HG02840 (cell line): ENCODE measurements at regions not wholly inside any gene's neighbourhood (a gene's known extent, or its start where the extent isn't known, plus 50 kb on each side); places are given as distances from the start of the nearest gene placed in this dataset.

ENCODE experiments used
- ATAC-seq: cut with Tn5 transposase; IDR thresholded peaks from one replicate; pipeline ENCODE4 v1.9.1; 2021; ENCODE audit warnings: mild to moderate bottlenecking, moderate library complexity, moderate number of reproducible peaks; ENCODE audit not compliant: unreplicated experiment, low FRiP score

GRCh38 chr13:104314926-104315535 lies 1248.8 kb upstream of the SLC10A2 start:
- no peak for ATAC-seq

- ATAC-seq = no peak
Measured at GRCh38 chr13:104314321-104314720, 1248.1 kb upstream of the SLC10A2 start.

- ATAC-seq = no peak
Measured at GRCh38 chr13:104310861-104311260, 1244.6 kb upstream of the SLC10A2 start.

DNA sequence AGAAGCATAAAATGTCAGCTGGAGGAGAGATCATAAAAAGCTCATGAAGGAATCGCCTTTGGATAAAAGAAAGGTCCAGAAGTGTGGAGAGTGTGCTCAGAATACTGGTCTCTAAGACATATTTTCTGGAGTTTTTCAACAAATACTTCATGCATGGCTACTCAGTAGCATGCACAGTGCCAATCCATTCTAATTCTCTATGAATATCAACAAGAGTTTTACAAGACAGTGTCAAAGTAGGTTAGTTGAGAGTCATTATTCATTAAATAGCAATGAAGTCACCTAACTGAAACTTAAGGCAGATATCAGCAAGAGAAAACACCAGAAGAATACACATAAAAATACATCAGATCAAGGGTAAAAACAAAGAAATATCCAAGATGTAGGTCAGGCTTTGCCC lies 1243.2 kb upstream of the SLC10A2 start:
- no peak for ATAC-seq

DNA sequence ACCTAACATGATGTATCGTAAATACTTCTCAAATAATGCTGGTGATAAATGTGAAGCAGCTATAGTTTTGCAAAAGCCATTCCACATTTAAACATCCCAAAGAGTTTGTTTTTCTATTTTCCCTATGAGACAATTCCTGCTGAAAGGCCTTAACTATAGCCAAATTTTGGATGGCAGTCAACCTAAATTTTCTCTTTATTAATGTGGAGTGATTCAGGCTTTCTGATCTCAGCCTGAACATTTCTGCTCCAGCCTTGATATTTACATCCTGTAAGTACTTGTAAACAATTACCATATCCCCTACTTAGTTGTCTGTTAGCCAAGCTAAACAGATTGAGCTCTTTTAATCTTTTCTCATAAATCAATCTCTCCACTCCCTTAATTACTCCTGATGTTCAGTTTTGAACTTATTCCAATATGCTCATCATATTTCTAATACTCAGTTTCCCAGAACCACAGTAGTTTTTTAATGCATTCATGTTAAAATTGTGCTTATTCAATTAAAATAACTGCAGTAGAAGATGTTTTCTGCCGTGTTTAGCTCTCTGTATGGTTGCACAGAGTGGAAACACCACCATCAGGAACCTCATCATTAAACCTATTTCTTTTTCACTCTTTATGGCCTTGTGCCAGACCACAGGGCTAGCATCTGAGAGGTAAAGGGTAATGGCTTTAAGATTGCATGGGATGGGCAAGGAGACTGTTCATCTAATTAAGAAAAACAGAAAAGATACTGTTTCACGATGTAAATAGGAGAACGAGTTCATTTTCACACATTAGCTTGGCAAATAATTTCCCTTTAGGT lies 1235.2 kb upstream of the SLC10A2 start:
- no peak for ATAC-seq

DNA sequence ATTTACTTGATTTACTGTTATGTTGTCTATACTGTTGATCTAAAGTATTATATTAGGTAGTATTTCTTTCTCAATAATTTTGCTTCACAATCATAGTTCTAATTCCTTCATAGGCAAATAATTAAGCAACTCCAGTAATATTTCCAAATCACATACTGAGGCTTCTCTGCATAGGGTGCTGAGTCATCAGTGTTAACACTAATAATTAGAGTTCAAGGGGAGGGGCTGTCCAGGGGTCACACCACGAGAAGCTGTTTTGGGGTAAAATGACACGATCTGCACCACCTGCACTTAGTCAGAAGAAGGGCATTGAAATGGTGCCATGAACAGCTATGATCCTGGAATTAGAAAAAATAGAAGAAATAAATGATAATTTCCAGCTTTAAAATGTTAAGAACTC lies 1230.9 kb upstream of the SLC10A2 start:
- ATAC-seq = no peak

- no peak for ATAC-seq
Measured at GRCh38 chr13:104296286-104296685, 1230.1 kb upstream of the SLC10A2 start.

DNA sequence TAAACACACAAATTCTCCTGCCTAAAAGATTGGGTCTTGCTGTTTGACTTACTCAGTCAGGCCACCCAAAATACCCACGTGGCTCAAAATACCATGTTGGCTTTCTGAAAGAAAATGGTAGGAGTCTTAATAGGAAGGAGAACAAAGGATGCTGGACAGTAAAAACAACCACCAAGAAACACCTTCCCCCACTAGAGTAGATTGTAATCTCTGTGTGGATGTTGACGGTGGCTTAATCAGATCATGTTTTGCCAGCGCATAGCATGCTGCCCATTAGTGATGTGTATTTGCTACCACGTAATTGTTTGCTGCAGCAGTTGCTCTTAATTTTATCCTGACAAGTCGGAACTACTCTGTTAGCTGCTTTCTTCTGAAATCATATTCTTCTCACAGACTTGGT lies 1229.3 kb upstream of the SLC10A2 start:
- no peak for ATAC-seq

- no peak for ATAC-seq
Measured at GRCh38 chr13:104289400-104289799, 1223.2 kb upstream of the SLC10A2 start.

DNA sequence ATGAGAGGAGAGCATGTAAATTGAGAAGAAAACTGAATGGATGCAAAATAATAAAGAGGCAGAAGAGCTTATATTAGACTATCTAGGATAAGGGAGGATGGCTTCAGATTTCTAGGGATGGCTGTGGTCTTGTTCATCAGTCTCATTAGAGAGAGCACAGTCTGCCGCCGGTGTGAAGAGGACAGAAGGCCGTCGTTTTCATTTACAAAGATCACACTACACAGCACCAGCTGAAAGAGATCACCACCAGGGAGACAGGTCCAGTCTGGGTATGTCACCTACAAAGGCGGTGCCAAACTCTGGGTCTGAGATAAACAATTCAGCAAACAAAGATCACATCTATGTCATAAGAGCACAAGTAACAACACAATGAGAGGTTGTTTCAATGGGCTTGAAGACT lies 1222.3 kb upstream of the SLC10A2 start:
- no peak for ATAC-seq

DNA sequence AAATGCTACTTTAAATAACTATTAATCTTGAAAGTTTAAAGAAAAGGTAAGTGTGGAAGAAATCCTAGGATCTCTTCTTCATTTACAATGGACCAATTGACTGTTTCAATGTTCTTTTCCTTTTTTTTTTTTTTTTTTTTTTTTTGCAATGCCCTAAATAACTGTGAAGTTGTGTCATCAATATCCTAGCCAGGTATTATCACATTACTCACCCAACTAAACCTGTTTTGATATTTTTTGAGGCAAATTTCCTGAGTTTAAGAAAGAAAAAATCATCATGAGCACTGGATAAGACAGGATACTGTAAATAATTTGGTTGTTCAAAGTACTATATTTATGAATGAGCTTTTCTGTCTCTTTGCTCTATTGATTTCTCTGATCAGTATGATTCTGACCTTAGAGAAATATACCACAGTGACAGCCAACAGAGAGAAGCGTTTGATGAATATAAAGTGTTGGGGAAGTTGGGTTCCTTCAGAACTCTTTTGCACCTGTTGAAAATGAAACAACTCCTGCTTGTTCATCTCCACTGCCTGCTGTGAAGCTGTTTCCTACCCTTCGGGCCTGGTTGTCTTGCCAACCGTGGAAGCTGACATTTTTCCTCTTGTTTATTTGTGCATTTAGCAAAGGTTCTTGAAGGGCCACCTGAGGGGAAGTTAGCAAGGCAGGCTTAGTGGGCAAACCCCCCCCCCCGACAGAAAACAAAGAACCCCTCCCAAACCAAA lies 1220.5 kb upstream of the SLC10A2 start:
- no peak for ATAC-seq

DNA sequence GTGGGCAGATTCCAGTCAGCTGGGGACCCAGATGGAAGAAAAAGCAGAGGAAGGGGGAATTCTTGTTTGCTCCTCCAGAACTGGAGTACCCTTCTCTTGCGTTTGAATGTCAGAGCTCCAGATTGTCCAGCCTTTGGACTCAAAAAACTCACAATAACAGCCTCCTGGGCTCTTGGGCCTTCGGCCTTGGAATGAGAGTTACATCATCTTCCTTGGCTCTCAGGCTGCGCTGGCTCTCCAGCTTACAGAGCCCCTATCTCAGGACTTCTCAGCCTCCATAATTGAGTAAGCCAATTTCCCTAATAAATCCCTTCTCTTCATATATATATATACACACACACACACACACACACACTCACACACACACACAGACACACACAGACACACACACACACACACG lies 1215.7 kb upstream of the SLC10A2 start:
- ATAC-seq = no peak

- no peak for ATAC-seq
Measured at GRCh38 chr13:104270731-104271130, 1204.5 kb upstream of the SLC10A2 start.

DNA sequence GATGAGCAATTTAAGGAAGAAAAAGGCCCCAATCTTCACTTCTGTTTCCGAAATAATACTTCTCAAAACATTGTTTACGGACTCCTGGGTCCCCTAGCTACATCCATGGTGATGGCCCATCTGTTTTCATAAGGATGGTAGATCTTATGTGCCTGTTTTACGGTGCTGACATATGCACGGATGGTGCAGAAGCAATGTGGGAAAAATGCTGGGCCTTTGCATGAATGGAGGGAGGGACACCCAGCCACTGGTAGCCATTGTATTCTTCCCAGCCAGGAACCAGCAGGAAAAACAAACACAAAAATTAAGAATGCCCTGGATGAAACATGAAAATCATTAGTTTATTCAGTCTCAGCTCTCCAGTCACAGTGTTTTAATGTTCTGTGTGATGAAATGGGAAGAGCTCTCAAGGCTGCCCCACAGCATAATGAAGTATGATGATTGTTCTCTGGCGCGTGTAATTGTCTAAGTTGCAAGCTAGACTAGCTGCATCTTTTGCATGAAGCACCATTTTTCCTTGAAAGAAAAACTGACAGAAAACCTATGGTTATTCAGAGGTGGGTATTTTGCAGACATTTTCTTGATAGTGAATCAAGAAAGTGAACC lies 1201.1 kb upstream of the SLC10A2 start:
- no peak for ATAC-seq

DNA sequence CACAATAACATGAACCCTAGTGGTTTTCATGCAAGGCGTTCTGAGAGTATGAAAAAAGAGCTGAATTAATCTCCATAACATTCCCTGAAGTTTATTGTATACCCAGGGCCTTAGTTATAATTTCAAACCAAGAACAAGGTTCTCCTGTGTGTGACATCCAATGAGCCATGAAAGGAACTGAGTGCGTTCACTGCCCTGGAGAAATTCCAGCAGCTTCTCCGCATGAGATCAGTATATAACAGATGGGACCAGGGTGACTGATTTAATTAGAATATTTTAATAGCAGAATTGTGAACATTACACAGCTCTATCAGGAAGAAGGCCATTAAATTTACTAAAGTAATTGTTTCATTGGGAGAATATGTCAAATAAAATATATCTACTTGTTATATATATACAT lies 1190.5 kb upstream of the SLC10A2 start:
- ATAC-seq = no peak

DNA sequence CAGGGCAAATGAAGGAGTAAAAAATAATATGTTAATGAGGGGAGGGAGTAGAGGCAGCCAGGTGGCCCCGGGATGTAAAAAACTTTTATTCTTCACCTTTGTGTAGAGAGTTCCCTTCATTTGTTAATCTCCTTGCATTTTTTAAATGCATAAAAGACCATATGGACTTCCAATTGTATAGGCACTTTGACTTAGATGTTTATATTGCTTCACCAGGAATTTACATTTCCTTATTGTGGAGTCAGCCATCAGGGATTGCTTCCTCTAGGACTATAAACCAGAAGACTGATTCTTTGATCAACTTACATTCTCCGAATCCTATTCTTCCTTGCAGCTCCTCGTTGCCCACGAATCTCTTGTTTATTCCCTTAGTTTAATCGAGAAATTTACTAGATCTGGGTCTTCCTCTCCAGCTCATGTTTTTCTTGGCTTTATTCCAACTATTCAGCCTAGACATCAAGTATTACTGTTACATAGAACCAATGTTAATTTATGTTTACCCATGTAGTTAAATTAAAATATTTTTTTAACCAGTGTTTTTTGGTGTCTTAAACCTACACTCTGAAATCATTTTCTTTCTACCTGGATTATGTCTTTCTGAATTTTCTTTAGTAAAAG lies 1187.0 kb upstream of the SLC10A2 start:
- ATAC-seq = no peak

DNA sequence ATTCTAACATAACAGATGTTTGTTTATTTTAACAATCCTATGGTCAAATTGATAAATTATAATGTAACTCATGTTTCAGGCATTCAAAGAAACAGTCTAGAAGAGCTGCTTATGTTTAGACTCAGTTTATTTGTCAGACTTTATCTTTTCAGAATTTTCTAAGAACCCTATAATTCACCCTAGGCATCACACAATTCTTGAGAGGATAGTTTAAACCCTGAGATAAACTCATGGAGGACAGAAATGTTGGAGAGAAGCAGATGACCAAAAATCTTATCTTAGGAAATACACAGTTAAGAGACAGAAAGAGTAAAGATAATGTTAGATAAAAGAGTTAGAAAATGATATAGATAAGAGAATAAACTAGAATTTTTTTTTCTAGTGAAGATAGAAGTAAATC lies 1185.7 kb upstream of the SLC10A2 start:
- no peak for ATAC-seq

DNA sequence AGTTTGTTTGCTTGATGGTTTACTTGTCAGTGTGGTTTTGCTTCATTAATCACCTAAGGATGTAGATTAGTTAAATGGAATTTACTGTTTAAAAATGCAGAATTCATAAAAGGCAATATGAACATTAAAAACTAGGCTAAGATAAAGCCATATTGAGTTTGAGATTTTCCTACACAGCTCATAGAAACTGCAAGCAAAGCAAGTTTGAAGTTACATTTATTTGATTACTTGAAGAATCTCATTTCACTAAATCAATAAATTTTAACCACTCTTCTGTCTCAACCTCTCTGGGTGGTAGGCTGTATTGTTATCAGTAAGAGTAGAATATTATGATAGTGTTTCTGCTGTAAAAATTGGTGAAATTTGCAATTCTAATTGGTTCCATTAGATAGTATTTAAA lies 1180.7 kb upstream of the SLC10A2 start:
- ATAC-seq = no peak

GRCh38 chr13:104206450-104207044 lies 1140.3 kb upstream of the SLC10A2 start:
- no peak for ATAC-seq

DNA sequence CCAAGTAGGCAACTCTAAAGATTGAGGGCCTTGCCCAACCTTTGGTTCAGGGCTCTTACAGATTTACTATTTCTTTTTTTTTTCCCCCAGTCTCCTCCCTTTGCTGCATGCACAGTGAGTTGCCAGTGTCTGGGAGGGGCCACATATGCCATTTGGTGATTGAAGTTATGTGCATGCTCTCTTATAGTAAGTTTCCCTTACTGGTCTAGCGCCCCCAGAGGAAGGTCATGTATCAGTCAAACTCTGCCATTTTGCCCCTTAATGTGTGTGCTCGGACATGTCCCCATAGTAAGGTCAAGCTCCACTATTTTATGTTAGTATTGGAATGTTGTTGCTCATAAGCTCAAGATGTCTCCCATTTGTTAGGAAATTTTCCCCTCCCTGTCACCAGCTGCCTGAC lies 1138.0 kb upstream of the SLC10A2 start:
- ATAC-seq = no peak
